ENCODE measurements at regions not wholly inside any gene's neighbourhood (a gene's known extent, or its start where the extent isn't known, plus 50 kb on each side); places are given as distances from the start of the nearest gene placed in this dataset.

- Mint-ChIP-seq H3K27me3 (ENCODE audit: low read depth) (no peaks in the 10 kb centered on the region), H3K4me1 (no peaks in the 10 kb centered on the region), H3K9me3 (no peaks in the 10 kb centered on the region), H3K4me3 (no peak overlapping the region), H3K36me3 (no peaks in the 10 kb centered on the region), H3K27ac (no peak overlapping the region)
- TF ChIP-seq CTCF (IDR thresholded peaks at IDR 0.05; ENCODE audit: unreplicated experiment): no peak
- no peak for DNase-seq (ENCODE audit: low spot score in 2 of 2, unreplicated experiment in 2 of 2)
Measured at GRCh38 chr2:30324245-30324908, 93.0 kb downstream of the LBH start.

DNA sequence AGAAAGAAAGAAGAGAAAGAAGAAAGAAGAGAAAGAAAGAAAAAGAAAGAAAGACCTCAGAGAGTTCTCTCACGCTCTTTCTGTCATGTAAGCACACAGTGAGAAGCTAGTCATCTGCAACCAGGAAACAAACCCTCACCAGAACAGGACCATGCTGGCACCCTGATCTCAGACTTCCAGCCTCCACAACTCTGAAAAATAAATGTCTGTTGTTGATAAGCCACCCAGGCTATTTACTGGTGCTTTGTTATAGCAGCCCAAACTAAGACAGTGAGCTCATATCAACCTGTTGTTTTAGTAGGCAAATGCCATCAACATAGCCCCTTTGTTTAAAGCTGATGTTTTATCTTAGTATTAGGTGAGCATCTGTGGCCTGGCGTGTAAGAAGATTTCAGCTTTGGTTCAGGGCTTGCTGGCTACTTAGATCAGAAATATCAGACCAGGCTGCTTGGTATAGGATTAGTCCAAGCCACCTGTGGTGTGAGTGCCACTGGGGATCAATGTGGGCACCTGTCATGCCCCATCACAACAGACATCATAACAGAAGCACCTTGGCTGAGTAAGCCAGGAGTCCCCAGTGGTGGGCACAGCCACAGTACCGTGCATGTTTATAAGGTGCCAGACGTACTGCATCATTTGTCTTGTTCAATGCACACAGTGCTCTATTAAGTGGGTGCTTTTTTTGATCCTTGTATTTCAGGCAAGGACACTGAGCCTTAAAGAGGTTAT is 94.4 kb downstream of the LBH start:
- Mint-ChIP-seq H3K27ac (no peak overlapping the region), H3K27me3 (ENCODE audit: low read depth) (no peaks in the 10 kb centered on the region), H3K4me3 (no peak overlapping the region), H3K36me3 (no peaks in the 10 kb centered on the region), H3K9me3 (no peaks in the 10 kb centered on the region), H3K4me1 (no peaks in the 10 kb centered on the region)
- no peak for DNase-seq (ENCODE audit: low spot score in 2 of 2, unreplicated experiment in 2 of 2)
- TF ChIP-seq CTCF (IDR thresholded peaks at IDR 0.05; ENCODE audit: unreplicated experiment): no peak

GRCh38 chr2:30326497-30326896 is 95.2 kb downstream of the LBH start:
- Mint-ChIP-seq H3K4me1 (no peaks in the 10 kb centered on the region), H3K27me3 (ENCODE audit: low read depth) (no peaks in the 10 kb centered on the region), H3K9me3 (no peaks in the 10 kb centered on the region), H3K4me3 (no peak overlapping the region), H3K36me3 (no peaks in the 10 kb centered on the region), H3K27ac (no peak overlapping the region)
- no peak for TF ChIP-seq CTCF (IDR thresholded peaks at IDR 0.05; ENCODE audit: unreplicated experiment)
- DNase-seq (ENCODE audit: low spot score in 2 of 2, unreplicated experiment in 2 of 2): no peak

GRCh38 chr2:30331038-30331437 is 99.7 kb downstream of the LBH start:
- H3K36me3 Mint-ChIP-seq: no peaks in the 10 kb centered on the region
- H3K4me1 Mint-ChIP-seq: peaks cover 9% of the 10 kb centered on the region
- H3K27me3 Mint-ChIP-seq (ENCODE audit: low read depth): no peaks in the 10 kb centered on the region

GRCh38 chr2:30331869-30332268 is 100.5 kb downstream of the LBH start:
- DNase-seq (ENCODE audit: low spot score in 2 of 2, unreplicated experiment in 2 of 2): no peak
- Mint-ChIP-seq H3K27me3 (ENCODE audit: low read depth) (no peaks in the 10 kb centered on the region), H3K4me3 (no peak overlapping the region), H3K9me3 (no peaks in the 10 kb centered on the region), H3K4me1 (peaks cover 9% of the 10 kb centered on the region), H3K36me3 (no peaks in the 10 kb centered on the region), H3K27ac (no peak overlapping the region)
- no peak for TF ChIP-seq CTCF (IDR thresholded peaks at IDR 0.05; ENCODE audit: unreplicated experiment)

More at GRCh38 chr2:30331038-30331437, 99.7 kb downstream of the LBH start:
- H3K4me3 Mint-ChIP-seq: no peak overlapping the region
- no peak for DNase-seq (ENCODE audit: low spot score in 2 of 2, unreplicated experiment in 2 of 2)
- no peaks in the 10 kb centered on the region for H3K9me3 Mint-ChIP-seq
- H3K27ac Mint-ChIP-seq: no peak overlapping the region
- TF ChIP-seq CTCF (IDR thresholded peaks at IDR 0.05; ENCODE audit: unreplicated experiment): no peak

Data from mesothelial cell of epicardium (in vitro differentiated cells).